ENCODE measurements at regions not wholly inside any gene's neighbourhood (a gene's known extent, or its start where the extent isn't known, plus 50 kb on each side); places are given as distances from the start of the nearest gene placed in this dataset.

DNA sequence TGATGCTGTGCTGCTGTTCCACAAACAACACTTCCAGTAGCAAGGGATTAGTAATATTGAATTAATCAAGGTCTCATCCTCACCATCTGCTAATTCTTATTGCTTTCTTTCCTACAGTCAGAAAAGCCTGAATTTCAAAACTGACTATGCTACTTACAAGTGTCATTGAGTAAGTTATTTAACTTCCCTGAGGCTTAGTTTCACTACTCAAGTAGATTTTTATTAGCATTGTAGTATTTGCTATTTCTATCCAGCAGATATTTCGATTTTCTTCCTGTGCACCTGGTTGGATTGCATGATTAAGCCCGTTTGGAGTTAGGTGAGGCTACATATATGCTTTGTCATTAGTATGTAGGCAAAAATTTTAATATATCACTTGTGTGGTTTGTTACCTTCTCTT lies 591.5 kb downstream of the TRHDE start:
- Histone ChIP-seq H3K36me3 (no peaks in the 10 kb centered on the region), H3K4me1 (ENCODE audit: low read depth) (no peaks in the 10 kb centered on the region), H3K27ac (no peak overlapping the region), H3K9me3 (ENCODE audit: low read depth) (no peaks in the 10 kb centered on the region), H3K27me3 (no peaks in the 10 kb centered on the region), H3K4me3 (no peak overlapping the region)
- TF ChIP-seq, protein P1, sequence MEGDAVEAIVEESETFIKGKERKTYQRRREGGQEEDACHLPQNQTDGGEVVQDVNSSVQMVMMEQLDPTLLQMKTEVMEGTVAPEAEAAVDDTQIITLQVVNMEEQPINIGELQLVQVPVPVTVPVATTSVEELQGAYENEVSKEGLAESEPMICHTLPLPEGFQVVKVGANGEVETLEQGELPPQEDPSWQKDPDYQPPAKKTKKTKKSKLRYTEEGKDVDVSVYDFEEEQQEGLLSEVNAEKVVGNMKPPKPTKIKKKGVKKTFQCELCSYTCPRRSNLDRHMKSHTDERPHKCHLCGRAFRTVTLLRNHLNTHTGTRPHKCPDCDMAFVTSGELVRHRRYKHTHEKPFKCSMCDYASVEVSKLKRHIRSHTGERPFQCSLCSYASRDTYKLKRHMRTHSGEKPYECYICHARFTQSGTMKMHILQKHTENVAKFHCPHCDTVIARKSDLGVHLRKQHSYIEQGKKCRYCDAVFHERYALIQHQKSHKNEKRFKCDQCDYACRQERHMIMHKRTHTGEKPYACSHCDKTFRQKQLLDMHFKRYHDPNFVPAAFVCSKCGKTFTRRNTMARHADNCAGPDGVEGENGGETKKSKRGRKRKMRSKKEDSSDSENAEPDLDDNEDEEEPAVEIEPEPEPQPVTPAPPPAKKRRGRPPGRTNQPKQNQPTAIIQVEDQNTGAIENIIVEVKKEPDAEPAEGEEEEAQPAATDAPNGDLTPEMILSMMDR (IDR thresholded peaks at IDR 0.05; ENCODE audit: low read depth, low read length) = no peak
- no peak for DNase-seq (ENCODE audit: low read depth in 1 of 2, low spot score in 1 of 2)

DNA sequence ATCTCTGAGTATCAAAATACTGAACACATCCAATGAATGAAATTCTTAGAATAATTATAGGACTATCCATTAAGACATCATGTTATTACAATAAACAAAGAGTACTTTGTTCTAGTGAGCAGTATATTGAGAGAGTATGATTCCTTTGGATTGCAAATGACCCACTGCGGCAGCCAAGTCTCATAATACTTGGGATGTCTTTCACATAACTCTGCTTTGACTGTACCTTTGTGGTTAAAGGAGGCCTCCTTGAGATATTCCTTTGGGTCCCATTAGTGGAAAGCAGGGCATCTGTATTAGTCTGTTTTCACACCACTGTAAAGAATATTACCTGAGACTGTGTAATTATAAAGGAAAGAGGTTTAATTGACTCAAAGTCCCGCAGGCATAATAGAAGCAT lies 593.8 kb downstream of the TRHDE start:
- TF ChIP-seq, protein P1 (IDR thresholded peaks at IDR 0.05; ENCODE audit: low read depth, low read length) = no peak
- DNase-seq (ENCODE audit: low read depth in 1 of 2, low spot score in 1 of 2) = no peak
- H3K27ac ChIP-seq = no peak overlapping the region

DNA sequence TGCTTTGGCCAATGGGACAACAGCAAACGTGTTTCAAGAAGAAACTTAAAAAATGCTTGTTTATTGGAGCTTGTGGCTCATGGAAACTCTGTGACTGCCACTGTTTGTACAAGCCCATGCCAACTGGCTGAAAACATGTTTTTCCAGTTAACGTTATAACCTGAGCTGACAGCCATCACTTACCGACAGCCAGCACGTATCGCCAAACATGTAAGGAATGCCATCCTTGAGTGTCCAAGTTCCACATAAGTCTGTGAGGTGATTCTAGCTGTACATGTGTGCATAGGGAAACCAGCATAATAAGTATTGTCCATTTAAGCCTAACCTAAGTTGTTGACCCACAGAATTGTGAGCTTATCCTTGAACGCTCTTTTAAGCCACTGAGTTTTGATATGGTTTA lies 596.9 kb downstream of the TRHDE start:
- TF ChIP-seq, protein P1 (IDR thresholded peaks at IDR 0.05; ENCODE audit: low read depth, low read length) = no peak
- no peaks in the 10 kb centered on the region for H3K36me3 ChIP-seq

More for the DNA sequence above, 593.8 kb downstream of the TRHDE start:
- H3K4me3 ChIP-seq = no peak overlapping the region
- H3K27me3 ChIP-seq = no peaks in the 10 kb centered on the region
- H3K4me1 ChIP-seq (ENCODE audit: low read depth) = no peaks in the 10 kb centered on the region
- H3K9me3 ChIP-seq (ENCODE audit: low read depth) = no peaks in the 10 kb centered on the region
- H3K36me3 ChIP-seq = no peaks in the 10 kb centered on the region

DNA sequence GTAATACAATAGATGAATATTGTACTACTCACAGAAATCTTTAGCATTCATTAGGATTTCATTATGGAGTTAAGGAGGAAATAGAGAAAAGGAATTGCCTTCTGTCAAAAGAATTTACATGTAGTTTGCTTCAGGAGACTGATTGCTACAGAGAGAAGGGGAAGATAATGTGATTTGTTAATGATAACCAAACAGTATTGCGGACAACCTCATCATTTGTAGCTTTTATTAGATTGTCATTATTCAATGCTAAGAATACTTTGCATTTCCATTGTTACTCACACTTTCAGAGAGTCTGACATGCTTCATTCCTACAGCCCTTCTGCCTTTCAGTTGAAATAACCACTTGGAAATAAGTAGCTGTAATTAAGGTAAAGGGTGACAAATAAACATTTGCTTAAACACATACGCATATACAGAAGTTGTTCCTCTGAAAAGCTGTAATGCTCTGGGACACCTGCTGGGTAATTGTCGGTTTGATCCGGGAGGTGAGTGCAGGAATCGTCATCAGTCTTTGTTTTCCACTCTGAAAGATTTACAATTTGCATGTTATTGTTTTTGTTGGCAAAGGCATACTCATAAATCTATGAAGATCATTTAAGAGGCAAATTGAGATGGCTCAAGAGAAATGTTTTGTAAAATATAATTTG lies 600.2 kb downstream of the TRHDE start:
- no peaks in the 10 kb centered on the region for H3K27me3 ChIP-seq
- no peak for DNase-seq (ENCODE audit: low read depth in 1 of 2, low spot score in 1 of 2)
- no peaks in the 10 kb centered on the region for H3K9me3 ChIP-seq (ENCODE audit: low read depth)
- no peaks in the 10 kb centered on the region for H3K36me3 ChIP-seq
- TF ChIP-seq, protein P1 (IDR thresholded peaks at IDR 0.05; ENCODE audit: low read depth, low read length) = no peak
- H3K4me1 ChIP-seq (ENCODE audit: low read depth) = no peaks in the 10 kb centered on the region
- H3K27ac ChIP-seq = no peak overlapping the region
- H3K4me3 ChIP-seq = no peak overlapping the region

More for the DNA sequence above, 596.9 kb downstream of the TRHDE start:
- Histone ChIP-seq H3K4me1 (ENCODE audit: low read depth) (no peaks in the 10 kb centered on the region), H3K9me3 (ENCODE audit: low read depth) (no peaks in the 10 kb centered on the region), H3K27me3 (no peaks in the 10 kb centered on the region), H3K27ac (no peak overlapping the region), H3K4me3 (no peak overlapping the region)
- DNase-seq (ENCODE audit: low read depth in 1 of 2, low spot score in 1 of 2) = no peak

DNA sequence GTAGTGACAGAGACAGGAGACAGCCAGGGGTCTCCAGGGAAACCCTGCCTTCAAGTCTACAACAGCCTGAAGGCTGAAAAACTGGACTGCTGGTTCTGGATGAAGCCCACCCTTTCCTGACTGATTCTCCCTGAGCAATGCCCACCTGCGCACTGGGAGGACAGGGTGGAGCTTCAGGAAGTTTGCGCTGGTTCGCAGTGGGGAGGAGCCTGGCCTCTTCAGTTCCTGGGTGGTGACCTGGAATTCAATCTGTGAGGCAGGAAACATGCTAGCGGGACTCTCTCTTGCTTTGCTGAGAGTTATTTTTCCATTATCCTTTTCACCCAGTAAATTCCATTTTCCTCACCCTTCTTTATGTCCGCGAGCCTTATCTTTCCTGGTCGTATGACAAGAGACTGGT lies 600.8 kb downstream of the TRHDE start:
- Histone ChIP-seq H3K36me3 (no peaks in the 10 kb centered on the region), H3K27ac (no peak overlapping the region), H3K4me1 (ENCODE audit: low read depth) (no peaks in the 10 kb centered on the region), H3K9me3 (ENCODE audit: low read depth) (no peaks in the 10 kb centered on the region), H3K4me3 (no peak overlapping the region), H3K27me3 (no peaks in the 10 kb centered on the region)
- no peak for DNase-seq (ENCODE audit: low read depth in 1 of 2, low spot score in 1 of 2)
- TF ChIP-seq, protein P1 (IDR thresholded peaks at IDR 0.05; ENCODE audit: low read depth, low read length) = no peak
